WTC11 (cell line): ENCODE measurements at regions not wholly inside any gene's neighbourhood (a gene's known extent, or its start where the extent isn't known, plus 50 kb on each side); places are given as distances from the start of the nearest gene placed in this dataset.

Experiments used
- NFYB ChIP-seq: sonication (generic); formaldehyde crosslinking; conservative IDR thresholded peaks from 2 replicates; pipeline ENCODE4 v1.8.0; 2022; ENCODE audit warnings: low read depth, missing genetic modification reagents
- TF ChIP-seq, protein P1 (sequence below): fragments of 200-600 bp; IDR thresholded peaks from 2 replicates; pipeline ENCODE4 v1.8.0; 2022; ENCODE audit warnings: antibody characterized with exemption
- TF ChIP-seq, protein P2 (sequence below): sonication (generic); formaldehyde crosslinking; IDR thresholded peaks from 2 replicates; pipeline ENCODE4 v1.8.0; 2022; ENCODE audit warnings: mild to moderate bottlenecking, missing genetic modification reagents
- TF ChIP-seq, protein P3 (sequence below): sonication (generic); formaldehyde crosslinking; conservative IDR thresholded peaks from 2 replicates; pipeline ENCODE4 v1.8.1; 2023; ENCODE audit warnings: mild to moderate bottlenecking, low read depth, missing genetic modification reagents, moderate library complexity
- TF ChIP-seq, protein P4 (sequence below): sonication (generic); formaldehyde crosslinking; IDR thresholded peaks from 2 replicates; pipeline ENCODE4 v1.8.0; 2022; ENCODE audit warnings: mild to moderate bottlenecking, missing genetic modification reagents
- TF ChIP-seq, protein P5 (sequence below): sonication (generic); formaldehyde crosslinking; IDR thresholded peaks from 2 replicates; pipeline ENCODE4 v1.8.1; 2023; ENCODE audit warnings: mild to moderate bottlenecking, moderate library complexity, missing genetic modification reagents

DNA sequence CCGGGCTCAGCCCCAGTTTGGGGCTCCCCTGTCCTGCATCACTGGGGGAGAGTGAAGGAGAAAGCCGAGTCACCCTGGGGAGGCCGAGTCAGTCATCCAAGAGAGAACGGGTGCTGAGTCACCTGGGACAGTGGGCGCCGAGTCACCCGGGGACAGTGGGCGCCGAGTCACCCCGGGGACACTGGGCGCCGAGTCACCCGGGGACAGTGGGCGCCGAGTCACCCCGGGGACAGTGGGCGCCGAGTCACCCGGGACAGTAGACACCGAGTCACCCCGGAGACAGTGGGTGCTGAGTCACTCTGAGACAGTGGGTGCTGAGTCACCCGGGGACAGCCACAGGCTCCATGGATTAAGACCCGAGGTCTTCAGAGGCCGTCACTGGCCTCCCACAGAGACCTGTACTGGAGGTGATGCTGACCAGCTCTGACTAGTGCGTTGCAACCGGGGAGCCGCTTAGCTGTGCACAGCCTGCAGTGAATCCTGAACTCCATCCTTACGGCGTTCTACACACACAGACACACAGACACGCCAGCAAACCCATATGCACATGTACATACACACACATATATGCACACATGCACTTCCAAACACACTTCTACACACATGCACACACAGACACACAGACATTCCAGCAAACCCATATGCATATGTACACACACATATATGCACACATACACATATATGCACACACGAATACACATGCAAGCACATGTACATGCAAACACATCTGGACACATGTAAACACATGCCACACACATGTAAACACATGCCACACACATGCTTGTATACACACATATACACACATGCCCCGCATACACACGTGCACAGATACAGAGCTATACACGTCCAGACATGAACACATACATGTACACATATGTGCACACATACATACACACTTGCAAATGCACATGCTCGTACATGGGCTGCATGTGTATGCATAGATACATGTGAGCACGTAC is 64.9 kb upstream of the GALNT9 start:
- TF ChIP-seq, protein P1, sequence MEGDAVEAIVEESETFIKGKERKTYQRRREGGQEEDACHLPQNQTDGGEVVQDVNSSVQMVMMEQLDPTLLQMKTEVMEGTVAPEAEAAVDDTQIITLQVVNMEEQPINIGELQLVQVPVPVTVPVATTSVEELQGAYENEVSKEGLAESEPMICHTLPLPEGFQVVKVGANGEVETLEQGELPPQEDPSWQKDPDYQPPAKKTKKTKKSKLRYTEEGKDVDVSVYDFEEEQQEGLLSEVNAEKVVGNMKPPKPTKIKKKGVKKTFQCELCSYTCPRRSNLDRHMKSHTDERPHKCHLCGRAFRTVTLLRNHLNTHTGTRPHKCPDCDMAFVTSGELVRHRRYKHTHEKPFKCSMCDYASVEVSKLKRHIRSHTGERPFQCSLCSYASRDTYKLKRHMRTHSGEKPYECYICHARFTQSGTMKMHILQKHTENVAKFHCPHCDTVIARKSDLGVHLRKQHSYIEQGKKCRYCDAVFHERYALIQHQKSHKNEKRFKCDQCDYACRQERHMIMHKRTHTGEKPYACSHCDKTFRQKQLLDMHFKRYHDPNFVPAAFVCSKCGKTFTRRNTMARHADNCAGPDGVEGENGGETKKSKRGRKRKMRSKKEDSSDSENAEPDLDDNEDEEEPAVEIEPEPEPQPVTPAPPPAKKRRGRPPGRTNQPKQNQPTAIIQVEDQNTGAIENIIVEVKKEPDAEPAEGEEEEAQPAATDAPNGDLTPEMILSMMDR, result no peak
- TF ChIP-seq, protein P2, sequence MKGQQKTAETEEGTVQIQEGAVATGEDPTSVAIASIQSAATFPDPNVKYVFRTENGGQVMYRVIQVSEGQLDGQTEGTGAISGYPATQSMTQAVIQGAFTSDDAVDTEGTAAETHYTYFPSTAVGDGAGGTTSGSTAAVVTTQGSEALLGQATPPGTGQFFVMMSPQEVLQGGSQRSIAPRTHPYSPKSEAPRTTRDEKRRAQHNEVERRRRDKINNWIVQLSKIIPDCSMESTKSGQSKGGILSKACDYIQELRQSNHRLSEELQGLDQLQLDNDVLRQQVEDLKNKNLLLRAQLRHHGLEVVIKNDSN (CRISPR knock-in tag), result no peak
- TF ChIP-seq NFYB (CRISPR knock-in tag), result no peak
- TF ChIP-seq, protein P3, sequence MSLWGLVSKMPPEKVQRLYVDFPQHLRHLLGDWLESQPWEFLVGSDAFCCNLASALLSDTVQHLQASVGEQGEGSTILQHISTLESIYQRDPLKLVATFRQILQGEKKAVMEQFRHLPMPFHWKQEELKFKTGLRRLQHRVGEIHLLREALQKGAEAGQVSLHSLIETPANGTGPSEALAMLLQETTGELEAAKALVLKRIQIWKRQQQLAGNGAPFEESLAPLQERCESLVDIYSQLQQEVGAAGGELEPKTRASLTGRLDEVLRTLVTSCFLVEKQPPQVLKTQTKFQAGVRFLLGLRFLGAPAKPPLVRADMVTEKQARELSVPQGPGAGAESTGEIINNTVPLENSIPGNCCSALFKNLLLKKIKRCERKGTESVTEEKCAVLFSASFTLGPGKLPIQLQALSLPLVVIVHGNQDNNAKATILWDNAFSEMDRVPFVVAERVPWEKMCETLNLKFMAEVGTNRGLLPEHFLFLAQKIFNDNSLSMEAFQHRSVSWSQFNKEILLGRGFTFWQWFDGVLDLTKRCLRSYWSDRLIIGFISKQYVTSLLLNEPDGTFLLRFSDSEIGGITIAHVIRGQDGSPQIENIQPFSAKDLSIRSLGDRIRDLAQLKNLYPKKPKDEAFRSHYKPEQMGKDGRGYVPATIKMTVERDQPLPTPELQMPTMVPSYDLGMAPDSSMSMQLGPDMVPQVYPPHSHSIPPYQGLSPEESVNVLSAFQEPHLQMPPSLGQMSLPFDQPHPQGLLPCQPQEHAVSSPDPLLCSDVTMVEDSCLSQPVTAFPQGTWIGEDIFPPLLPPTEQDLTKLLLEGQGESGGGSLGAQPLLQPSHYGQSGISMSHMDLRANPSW (CRISPR knock-in tag), result no peak
- TF ChIP-seq, protein P4, sequence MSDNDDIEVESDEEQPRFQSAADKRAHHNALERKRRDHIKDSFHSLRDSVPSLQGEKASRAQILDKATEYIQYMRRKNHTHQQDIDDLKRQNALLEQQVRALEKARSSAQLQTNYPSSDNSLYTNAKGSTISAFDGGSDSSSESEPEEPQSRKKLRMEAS (CRISPR knock-in tag), result no peak
- TF ChIP-seq, protein P5, sequence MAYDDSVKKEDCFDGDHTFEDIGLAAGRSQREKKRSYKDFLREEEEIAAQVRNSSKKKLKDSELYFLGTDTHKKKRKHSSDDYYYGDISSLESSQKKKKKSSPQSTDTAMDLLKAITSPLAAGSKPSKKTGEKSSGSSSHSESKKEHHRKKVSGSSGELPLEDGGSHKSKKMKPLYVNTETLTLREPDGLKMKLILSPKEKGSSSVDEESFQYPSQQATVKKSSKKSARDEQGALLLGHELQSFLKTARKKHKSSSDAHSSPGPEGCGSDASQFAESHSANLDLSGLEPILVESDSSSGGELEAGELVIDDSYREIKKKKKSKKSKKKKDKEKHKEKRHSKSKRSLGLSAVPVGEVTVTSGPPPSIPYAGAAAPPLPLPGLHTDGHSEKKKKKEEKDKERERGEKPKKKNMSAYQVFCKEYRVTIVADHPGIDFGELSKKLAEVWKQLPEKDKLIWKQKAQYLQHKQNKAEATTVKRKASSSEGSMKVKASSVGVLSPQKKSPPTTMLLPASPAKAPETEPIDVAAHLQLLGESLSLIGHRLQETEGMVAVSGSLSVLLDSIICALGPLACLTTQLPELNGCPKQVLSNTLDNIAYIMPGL (CRISPR knock-in tag), result no peak
